HG03520 (cell line): ENCODE measurements at regions not wholly inside any gene's neighbourhood (a gene's known extent, or its start where the extent isn't known, plus 50 kb on each side); places are given as distances from the start of the nearest gene placed in this dataset.

Experiments used
- ATAC-seq: cut with Tn5 transposase; IDR thresholded peaks from one replicate; pipeline ENCODE4 v1.9.1; 2021; ENCODE audit warnings: mild to moderate bottlenecking, moderate library complexity; ENCODE audit not compliant: unreplicated experiment

GRCh38 chr5:113900141-113900540 is 386.6 kb downstream of the YTHDC2 start:
- no peak for ATAC-seq

- ATAC-seq: no peak
These were observed 387.3 kb downstream of the YTHDC2 start for GRCh38 chr5:113900816-113901215.

DNA sequence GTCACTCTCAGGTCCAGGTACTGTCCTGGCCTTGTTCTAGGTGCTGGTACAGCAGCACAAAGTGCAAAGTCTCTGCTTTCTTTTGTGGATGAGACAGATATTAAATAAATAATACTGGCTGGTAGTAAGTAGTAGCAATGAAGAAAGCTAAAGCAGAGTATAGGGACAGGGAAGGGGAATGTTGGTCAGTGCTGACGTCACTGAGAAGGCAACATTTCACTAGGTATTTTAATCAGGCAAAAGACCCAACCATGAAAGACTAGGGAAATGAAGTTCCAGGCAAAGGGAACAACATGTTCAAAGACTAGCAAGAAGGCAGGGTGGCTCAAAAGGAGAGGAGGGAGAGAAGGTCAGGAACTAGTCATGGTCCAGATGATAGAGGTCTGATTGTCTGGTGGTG is 388.2 kb downstream of the YTHDC2 start:
- no peak for ATAC-seq

- ATAC-seq: no peak
These were observed 389.6 kb downstream of the YTHDC2 start for GRCh38 chr5:113902917-113903660.

DNA sequence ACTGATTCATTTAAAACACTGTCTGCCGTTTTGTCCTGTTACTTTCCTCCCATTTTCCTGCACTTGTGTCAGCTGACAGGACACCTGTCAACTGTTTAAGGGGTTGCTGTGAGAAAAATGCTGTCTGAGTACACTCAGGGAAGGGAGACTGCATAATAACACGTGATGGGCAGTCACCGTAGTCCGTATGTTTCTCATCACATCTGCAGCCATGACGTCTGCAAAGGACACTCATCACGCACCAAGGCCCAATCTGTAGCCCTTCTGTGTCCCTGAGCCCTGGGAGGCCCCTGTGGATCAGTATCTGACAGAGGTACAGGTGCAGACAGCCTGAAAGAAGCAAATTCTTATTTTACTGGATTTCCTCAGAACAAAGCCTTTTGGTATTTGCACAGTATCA is 396.3 kb downstream of the YTHDC2 start:
- no peak for ATAC-seq

DNA sequence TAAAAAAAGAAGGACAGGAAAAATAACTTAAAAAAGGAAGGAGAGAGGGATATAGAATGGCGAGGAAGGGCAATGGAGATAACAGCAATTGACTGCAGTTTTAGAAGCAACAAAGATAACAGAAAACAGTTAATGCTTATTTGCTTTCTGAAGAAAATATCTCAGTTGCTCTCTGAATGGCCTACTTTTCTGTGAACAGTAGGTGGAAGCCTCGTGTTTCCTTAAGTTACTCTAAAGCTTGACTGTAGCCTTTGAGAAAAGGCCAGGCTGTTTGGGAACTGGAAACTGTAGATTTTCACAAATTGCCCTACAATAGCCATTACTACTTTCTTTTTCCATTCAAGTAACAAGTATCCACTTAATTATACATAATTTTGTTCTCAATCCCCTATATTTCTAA is 404.5 kb downstream of the YTHDC2 start:
- ATAC-seq: no peak

GRCh38 chr5:113922343-113922742 is 408.8 kb downstream of the YTHDC2 start:
- no peak for ATAC-seq

DNA sequence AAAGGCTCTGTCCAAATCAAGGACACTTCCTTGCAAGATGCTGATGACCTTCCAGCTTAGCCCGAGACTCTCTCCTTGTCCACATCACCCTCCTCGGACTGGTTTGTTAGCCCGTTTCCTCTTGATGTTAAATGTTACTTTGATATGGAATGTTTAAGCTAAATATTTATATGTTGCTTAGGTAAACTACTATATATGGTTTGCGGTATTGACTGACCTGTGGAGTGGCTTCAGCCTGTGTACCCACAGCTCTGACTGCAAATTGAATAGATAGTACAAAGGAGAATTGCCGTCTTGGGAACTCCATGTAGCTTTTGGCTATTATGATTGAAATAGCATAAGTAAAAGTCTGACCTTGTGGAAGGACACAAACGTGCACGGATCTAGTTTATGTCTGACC is 422.0 kb downstream of the YTHDC2 start:
- ATAC-seq: no peak

GRCh38 chr5:113937301-113937700 is 423.8 kb downstream of the YTHDC2 start:
- no peak for ATAC-seq

GRCh38 chr5:113939988-113940387 is 421.9 kb upstream of the KCNN2 start:
- no peak for ATAC-seq

DNA sequence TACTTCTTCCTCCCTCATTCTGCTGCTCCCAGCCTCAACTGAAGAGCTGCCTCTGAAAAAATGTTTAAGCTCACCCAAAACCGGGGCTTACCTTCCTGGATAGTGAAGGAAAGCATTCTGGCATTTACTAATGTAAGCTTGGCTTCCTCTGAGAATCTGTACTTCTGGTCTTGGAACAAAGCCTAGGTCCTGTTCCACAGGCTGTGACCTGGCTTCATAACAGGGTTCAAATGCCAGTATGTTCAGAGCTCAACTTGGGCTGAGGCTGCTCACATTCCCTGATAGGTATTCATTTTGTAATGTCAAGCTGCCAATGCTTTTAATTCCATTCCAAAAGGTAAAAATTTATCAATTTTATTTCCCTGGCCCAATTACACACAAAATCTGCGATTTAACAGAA is 411.7 kb upstream of the KCNN2 start:
- no peak for ATAC-seq

DNA sequence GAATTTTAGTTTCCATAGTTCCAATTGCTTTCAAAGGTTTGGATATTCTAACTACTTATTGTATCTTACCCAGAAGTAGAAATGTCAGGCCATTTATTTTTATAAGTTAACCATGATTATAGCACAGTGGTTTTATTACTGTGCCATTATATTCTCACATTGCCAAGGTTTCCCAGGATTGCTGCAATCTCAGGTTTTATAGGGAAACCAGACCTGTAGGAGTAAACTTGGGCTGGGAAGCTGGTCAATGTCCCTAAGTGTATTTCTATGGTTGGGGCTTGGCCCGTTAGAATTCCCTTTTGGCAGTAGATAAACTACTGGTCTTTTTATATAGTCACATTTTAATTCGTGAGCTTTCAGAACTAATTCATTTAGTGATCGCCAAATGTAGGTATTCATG is 396.6 kb upstream of the KCNN2 start:
- no peak for ATAC-seq

DNA sequence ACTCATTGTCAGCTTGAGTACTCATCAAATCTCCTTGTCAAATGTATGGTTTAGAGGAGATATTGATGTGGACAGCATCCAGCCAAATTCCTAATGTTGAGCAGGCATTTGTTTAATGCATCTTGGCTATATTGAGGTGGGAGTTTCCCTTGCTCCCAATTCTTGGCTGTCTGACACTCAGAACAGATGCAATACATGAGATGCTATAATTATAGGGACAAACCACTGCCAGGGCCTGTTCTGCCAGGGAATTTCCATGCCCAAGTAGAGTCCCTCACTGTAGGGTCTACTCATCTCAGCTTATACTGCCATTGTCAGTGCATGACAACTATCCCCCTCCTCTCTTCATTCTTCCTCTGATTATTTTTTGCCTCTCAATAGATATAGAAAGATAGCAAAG is 392.0 kb upstream of the KCNN2 start:
- no peak for ATAC-seq

DNA sequence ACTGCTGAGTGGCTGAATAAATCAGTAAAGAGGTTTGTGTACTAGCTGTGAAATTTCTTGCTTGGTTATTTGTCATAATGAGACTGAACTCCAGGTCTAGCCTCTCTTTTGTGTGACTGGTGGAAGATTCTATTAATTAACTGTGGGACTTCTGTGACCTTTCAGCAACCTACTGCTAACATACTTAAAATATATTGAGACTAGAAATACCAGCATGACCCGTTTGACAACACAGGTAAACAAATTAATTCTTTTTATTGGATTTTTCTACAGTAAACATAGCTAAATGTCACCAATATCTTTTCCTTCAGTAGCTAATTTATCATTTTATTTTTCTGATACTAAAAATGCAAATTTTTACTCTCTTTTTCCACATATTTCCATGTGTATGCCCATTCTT is 390.4 kb upstream of the KCNN2 start:
- ATAC-seq: no peak

- ATAC-seq: no peak
These were observed 386.9 kb upstream of the KCNN2 start for GRCh38 chr5:113974976-113975375.

DNA sequence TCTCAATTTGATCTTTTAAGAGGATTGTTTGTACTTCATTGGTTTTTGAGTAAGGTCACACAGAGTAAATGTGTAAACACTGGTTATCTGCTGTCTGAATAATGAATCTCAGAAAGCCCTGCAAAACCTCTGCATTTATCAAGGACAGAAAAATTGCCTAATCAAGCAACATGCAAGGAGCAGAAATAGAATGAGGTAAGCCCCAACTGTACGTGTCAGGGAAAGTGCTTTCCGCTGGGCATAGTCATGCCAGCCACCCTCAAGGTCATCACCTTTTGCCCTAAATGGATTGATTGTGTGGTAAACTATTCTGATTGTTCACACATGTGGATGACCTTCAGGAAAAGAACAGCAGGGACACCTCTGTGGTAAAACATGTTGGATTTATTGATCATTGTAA is 376.9 kb upstream of the KCNN2 start:
- ATAC-seq: no peak

DNA sequence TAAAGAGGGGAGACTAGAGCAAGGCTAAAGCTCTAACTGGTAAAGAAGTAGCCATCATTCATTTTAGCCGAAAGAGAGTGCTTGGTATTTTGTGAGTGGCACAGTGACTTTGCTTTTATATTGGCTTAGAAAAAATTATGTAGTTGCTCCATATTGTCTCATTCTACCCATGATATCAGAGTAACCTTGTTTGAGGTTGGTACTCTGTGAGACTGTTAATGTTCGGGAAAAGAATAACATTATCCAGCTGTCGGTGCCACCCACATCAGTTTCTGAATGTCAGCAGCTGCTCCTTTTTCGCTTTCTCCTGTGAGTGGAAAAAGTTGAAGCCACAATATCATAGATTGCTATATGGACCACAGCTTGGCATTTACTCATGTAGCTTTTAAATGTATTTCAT is 376.4 kb upstream of the KCNN2 start:
- ATAC-seq: no peak

DNA sequence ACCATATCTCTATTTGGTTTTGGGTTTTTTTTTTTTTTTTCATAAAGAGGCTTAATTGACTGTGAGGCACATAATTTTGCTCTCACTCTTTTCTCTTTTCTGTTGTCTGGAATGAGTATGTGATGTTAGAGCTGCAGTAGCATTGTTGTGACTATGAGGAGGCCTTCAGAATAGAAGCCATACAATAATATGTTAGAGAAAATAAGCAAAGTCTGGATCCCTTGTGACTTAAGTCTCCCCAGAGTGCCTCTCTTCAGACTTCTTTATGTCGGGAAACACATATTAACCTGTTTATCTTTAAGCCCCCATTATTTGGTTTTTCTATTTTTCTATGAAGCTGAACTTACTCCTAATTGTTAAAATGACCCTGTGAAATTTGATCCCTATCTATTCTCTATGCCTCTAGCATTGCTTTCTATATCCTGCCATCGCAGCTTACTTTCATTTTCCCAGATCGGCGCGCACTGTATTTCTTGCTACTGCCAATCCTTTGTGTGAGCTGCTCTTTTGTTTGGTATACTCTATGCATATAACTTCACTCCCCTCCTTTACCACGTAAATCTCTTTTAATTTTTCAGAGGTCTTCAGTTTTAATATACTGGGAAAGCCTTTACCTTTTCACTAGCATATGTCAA is 372.5 kb upstream of the KCNN2 start:
- no peak for ATAC-seq

GRCh38 chr5:113989913-113990305 is 372.0 kb upstream of the KCNN2 start:
- no peak for ATAC-seq

GRCh38 chr5:114001076-114001475 is 360.8 kb upstream of the KCNN2 start:
- no peak for ATAC-seq

DNA sequence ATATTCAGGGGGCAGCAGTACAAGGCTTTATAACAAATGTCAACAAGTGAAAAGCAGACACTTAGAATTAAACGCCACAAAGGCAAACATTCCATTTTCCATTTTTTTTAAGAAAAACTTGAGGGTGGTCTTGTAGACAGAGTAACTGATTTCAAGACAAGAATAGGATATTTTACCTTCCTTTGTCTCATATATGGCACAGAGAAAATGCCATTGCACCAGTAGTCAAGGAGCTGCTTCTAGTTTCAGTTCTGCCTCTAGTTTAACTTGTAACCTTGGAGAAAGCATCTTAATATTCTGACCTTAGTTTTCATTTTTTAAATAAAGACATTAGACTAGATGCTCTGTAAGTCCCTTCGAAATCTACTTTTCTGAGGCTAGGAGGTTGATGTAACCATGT is 355.3 kb upstream of the KCNN2 start:
- ATAC-seq: no peak

DNA sequence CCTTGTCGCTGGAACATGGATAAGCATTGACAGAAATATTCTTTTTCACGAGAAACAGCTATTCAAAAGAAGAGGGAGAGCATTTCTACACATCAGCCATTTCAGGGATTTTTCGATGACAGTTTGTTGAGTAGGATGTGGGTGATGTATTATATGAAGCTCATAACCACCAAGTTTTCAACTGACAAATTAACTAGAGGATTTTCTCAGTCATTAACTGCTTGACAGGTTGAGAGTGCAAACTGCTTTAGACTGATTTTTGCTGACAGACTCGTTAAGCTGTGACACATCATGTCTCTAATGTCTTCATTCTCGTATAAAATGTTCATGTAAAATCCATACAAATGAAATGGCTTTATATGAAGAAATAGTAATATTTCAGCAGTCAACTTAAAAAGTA is 354.2 kb upstream of the KCNN2 start:
- no peak for ATAC-seq

DNA sequence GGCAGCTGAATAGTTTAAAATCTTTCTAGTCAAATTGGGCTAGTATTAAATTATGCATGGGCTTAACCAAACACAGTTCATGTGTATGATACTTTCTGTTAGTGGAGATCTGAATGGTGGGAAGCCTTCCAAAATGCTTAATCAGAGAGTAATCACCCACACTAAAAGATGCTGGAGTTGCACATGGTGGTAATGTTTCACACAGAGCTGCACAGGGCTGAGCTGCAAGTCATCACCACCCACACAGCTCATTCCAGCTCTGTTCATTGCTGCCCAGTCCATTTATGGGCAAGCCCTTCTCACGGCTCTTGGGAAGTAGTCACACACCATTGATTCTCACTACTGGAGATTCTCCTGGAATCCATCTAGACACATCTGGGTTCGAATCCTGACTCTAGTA is 351.5 kb upstream of the KCNN2 start:
- ATAC-seq: no peak
